GM18868 (cell line): ENCODE measurements at regions not wholly inside any gene's neighbourhood (a gene's known extent, or its start where the extent isn't known, plus 50 kb on each side); places are given as distances from the start of the nearest gene placed in this dataset.

Experiments used
- ATAC-seq: cut with Tn5 transposase; IDR thresholded peaks from one replicate; pipeline ENCODE4 v1.9.1; 2021; ENCODE audit warnings: mild to moderate bottlenecking, moderate library complexity; ENCODE audit not compliant: unreplicated experiment

- no peak for ATAC-seq
Observed at GRCh38 chr5:116363780-116364179, 210.8 kb downstream of the SEMA6A start.

DNA sequence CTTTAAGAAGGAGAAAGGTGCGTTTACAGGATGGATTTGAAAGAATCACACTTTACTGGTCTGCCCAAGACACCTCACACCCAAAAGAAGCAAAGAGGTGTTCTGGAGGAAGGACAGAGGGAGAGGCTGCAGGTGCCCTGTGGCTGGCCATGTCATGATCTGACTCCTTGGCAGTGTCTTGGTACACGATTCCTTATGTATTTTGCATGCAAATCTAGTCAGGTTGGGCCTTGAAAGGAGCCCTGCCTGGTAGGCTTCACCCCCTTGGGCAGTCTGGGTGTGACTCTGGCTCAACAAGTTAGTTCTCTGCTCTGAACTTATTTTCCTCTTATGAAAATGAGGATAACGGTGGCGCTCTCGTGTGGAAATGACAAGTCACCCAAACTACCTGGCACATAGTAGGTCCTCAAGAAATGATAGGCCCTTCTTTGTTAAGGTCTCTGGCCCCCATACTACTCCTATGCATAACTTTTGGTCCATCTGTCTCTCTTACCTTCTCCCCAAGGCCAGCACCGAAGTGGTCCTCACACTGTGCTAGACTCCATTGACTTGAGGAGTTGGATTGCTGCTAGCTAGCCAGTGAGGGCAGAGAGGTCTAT is 212.5 kb downstream of the SEMA6A start:
- no peak for ATAC-seq

DNA sequence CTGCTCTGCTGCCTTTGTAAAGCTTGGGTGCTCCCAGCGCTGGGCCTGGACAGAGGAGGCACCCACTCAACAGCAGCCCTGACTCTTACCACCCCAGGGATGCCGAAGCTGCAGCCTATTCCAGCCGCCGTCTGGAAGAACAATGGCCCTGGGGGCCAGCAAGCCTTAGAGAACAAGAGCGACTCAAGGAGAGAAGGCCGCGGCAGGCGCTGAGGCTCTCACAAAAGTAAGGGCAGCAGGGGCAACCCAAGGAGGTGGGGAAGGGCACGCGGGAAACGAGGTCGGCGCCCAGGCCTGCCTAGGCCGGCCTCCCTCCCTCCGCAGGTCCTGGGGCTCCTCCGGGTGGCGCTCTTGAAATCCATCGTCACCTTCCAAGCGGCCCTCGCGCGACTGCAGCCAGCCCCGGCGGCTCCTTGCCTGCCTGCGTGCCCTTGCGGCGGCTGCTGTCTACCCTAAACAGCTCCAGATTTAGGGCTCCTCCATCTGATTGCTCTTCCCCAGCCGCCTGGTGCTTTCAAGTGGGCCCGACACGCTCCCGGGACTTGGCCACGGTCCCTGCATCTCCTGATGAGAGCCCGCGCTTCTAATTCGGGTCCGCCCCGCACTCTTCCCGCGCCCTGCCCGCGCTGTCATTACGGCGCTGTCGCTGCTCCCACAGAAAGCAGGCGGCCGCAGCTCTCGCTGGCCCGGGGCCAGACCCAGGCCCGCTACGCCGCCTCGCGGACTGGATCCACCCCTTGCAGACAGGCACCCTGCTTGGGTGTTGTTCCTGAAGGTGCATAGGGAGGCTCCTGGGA is 213.3 kb downstream of the SEMA6A start:
- ATAC-seq = no peak

DNA sequence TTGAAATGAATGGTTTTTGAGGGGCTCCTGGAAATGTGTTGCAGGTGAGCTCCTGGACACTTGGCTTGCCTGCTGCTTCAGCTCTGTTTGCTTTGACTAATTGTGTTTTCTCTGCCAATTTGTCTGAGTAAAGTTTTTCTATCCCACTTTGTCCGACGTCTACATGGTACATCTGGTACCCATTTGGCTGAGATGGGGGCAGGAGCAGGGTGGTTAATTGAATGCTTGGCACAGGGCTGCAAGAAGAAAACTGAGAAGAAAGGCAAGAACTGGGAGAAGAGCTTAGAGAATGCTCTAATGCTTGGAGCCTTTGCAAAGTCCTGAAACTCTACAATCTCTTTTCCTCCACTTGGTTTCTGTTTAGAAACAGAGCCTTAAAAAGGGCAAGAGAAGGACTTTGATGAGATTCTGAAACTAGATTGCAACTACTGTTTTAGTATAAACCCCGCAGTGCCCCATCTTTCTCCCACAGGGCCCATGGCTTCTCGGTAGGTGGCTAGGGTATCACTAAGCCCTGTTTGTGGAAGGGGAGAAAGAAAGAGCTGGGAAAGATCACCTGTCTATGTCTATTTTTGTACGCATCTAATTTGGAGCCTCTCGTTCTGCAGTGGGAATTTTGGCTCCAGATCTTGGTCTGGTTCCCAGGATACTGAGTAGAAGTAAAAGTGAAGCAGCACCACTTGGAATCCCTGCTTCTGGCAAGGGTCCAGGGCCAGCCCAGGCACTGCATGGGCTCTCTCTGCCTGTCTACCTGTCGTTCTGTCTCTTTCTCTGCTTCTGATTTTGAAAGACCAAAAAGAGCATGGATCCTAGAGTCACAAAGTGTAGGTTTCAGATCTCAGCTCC is 214.4 kb downstream of the SEMA6A start:
- peak; percentile 32 for ATAC-seq

GRCh38 chr5:116359592-116359991 is 215.0 kb downstream of the SEMA6A start:
- no peak for ATAC-seq

DNA sequence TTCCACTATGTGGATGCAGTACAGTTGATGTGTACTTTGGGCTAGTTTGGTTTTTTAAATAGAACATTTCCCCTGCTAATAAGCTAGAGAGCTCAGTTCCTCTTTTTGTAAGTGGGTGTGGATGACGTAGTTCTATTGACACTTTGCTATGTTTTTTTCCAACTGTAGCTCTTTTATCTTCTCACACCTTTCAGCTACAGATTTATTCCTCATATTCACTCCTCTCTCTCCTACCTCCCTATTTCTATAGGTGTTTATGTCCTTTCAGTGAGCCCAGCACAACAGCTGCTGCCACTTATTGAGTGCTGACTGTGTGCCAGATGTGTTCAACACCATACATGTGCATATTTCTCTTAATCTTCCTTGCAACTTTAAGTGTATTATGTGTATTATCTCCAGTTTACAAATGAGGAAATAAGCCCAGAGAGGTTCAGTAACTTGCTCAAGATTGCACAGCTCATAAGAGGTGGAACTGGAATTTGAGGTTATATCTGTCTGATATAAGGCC is 215.7 kb downstream of the SEMA6A start:
- ATAC-seq = peak; percentile 97

DNA sequence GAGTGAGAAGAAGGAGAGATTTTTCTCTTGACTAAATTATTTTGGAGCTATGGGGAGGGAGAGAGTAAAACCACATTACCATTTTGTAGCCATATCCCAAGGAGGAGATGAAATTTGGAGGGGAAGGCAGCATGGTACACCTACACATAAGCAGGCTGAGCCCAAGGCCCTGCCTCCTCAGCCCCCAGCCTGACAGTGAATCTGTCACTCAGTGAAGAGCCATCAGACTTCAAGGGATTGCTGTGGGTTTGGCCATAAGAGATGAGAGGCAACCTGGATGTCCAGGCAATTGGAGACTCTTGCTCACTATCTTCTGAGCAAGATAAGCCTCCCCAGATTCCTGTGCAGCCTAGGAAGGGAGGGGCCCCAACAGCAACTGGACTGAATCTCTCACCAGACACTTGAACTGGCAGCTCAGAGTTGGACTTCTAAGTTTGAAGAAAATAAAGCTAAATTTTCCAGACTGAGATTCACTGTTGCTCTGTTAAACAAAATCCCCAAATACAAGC is 216.6 kb downstream of the SEMA6A start:
- ATAC-seq = no peak

GRCh38 chr5:116355819-116356601 is 218.6 kb downstream of the SEMA6A start:
- no peak for ATAC-seq

- no peak for ATAC-seq
Observed at GRCh38 chr5:116354699-116355098, 219.9 kb downstream of the SEMA6A start.

- ATAC-seq = no peak
Observed at GRCh38 chr5:116347657-116348056, 227.0 kb downstream of the SEMA6A start.

- ATAC-seq = no peak
Observed at GRCh38 chr5:116343961-116344360, 230.7 kb downstream of the SEMA6A start.
